ENCODE measurements at regions not wholly inside any gene's neighbourhood (a gene's known extent, or its start where the extent isn't known, plus 50 kb on each side); places are given as distances from the start of the nearest gene placed in this dataset.

- TF ChIP-seq, protein P1, sequence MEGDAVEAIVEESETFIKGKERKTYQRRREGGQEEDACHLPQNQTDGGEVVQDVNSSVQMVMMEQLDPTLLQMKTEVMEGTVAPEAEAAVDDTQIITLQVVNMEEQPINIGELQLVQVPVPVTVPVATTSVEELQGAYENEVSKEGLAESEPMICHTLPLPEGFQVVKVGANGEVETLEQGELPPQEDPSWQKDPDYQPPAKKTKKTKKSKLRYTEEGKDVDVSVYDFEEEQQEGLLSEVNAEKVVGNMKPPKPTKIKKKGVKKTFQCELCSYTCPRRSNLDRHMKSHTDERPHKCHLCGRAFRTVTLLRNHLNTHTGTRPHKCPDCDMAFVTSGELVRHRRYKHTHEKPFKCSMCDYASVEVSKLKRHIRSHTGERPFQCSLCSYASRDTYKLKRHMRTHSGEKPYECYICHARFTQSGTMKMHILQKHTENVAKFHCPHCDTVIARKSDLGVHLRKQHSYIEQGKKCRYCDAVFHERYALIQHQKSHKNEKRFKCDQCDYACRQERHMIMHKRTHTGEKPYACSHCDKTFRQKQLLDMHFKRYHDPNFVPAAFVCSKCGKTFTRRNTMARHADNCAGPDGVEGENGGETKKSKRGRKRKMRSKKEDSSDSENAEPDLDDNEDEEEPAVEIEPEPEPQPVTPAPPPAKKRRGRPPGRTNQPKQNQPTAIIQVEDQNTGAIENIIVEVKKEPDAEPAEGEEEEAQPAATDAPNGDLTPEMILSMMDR (IDR thresholded peaks at IDR 0.05; ENCODE audit: low read length), result no peak
- TF ChIP-seq EZH2 (optimal IDR thresholded peaks at IDR 0.05; ENCODE audit: low read depth, low read length), result no peak
These were observed 249.0 kb upstream of the PPP2R2D start for GRCh38 chr10:131651674-131652437.

Data from MM.1S (cell line).